ENCODE measurements at regions not wholly inside any gene's neighbourhood (a gene's known extent, or its start where the extent isn't known, plus 50 kb on each side); places are given as distances from the start of the nearest gene placed in this dataset.
A peak's percentile ranks its signal among the peaks of the same experiment; 100 is the strongest.
"Not testable (repeated sequence)": the region's sequence is repeated elsewhere in the genome, so short reads cannot be mapped to it uniquely, and the experiment has no call there.

- Histone ChIP-seq H3K27ac (no peak overlapping the region), H3K27me3 (no peaks in the 10 kb centered on the region), H3K9me3 (no peaks in the 10 kb centered on the region), H3K4me1 (no peaks in the 10 kb centered on the region), H3K4me3 (no peak overlapping the region), H3K36me3 (no peaks in the 10 kb centered on the region)
- ATAC-seq (ENCODE audit: low FRiP score in 2 of 2) (no peak), DNase-seq (no peak)
- 39 to 47% methylated on average over 5 of the region's 5 CpGs for WGBS, 2 donors
- TF ChIP-seq, protein P1, sequence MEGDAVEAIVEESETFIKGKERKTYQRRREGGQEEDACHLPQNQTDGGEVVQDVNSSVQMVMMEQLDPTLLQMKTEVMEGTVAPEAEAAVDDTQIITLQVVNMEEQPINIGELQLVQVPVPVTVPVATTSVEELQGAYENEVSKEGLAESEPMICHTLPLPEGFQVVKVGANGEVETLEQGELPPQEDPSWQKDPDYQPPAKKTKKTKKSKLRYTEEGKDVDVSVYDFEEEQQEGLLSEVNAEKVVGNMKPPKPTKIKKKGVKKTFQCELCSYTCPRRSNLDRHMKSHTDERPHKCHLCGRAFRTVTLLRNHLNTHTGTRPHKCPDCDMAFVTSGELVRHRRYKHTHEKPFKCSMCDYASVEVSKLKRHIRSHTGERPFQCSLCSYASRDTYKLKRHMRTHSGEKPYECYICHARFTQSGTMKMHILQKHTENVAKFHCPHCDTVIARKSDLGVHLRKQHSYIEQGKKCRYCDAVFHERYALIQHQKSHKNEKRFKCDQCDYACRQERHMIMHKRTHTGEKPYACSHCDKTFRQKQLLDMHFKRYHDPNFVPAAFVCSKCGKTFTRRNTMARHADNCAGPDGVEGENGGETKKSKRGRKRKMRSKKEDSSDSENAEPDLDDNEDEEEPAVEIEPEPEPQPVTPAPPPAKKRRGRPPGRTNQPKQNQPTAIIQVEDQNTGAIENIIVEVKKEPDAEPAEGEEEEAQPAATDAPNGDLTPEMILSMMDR (IDR thresholded peaks at IDR 0.05), result no peak
Observed at GRCh38 chr16:58999762-59000161, 265.6 kb upstream of the GOT2 start.

- not testable (repeated sequence) for H3K27me3 ChIP-seq; H3K4me3 ChIP-seq; ATAC-seq (ENCODE audit: low FRiP score in 2 of 2); H3K9me3 ChIP-seq; H3K27ac ChIP-seq; H3K4me1 ChIP-seq; H3K36me3 ChIP-seq
- 47 to 69% methylated on average over 8 of the region's 8 CpGs for WGBS, 2 donors
- peak in 1 of 2 donors; percentile 27 for DNase-seq
Observed at GRCh38 chr16:58992755-58993154, 258.6 kb upstream of the GOT2 start.

DNA sequence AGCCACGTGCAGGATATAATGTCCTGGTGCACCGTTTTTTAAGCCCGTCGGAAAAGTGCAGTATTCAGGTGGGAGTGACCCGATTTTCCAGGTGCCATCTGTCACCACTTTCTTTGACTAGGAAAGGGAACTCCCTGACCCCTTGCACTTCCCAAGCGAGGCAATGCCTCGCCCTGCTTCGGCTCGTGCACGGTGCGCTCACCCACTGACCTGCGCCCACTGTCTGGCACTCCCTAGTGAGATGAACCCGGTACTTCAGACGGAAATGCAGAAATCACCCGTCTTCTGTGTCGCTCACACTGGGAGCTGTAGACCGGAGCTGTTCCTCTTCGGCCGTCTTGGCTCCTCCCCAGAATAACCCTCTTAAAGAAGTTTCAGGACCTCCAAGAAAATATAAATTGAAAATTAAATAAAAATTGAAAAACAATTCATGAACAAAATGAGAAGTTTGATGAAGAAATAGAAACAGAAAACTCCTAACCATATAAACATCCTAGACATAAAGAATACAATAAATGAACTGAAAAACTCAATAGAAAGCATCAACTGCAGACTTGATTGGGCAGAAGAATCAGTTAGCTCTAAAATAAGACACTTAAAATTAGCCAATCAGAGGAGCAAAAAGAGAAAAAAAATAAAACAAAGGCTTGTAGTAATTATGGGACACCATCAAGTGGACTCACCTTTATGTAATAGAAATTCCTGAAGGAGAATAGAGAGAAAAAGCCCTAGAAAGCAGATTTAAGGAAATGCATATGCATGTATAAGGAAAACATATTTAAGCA lies 249.3 kb upstream of the GOT2 start:
- H3K27ac ChIP-seq; H3K36me3 ChIP-seq; H3K27me3 ChIP-seq; ATAC-seq (ENCODE audit: low FRiP score in 2 of 2); H3K4me3 ChIP-seq; H3K4me1 ChIP-seq: not testable (repeated sequence)
- H3K9me3 ChIP-seq, result peaks cover 0 to 23% (median 8%) of the 10 kb centered on the region in 4 donors
- 93 to 96% methylated on average over 19 of the region's 19 CpGs for WGBS, 2 donors
- peak in 1 of 2 donors; percentile 24 for DNase-seq

DNA sequence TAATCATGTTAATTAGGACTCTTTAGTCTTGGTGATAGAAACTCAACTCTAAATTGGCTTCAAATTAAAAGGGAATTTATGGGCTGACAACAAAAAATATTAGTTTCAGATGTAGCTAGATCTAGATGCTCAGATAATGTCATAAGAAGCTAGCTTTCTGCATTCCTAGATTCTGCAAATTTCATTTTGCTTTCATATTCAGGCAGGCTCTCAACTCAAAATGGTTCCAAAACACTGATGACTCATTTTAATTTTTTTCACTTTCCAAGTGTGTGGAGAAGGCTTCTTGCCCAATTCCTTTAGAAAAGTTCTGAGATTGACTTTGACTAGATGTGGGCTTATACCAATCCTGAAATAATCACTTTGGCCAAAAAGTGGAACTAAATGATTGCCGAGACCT lies 236.7 kb upstream of the GOT2 start:
- ATAC-seq (ENCODE audit: low FRiP score in 2 of 2), result peak in 1 of 2 donors; percentile 32
- Histone ChIP-seq H3K36me3 (no peaks in the 10 kb centered on the region), H3K27me3 (no peaks in the 10 kb centered on the region), H3K9me3 (no peaks in the 10 kb centered on the region), H3K27ac (no peak overlapping the region), H3K4me1 (no peaks in the 10 kb centered on the region), H3K4me3 (no peak overlapping the region)
- TF ChIP-seq POLR2AphosphoS5 (IDR thresholded peaks at IDR 0.05) (no peak), POLR2A (IDR thresholded peaks at IDR 0.05) (no peak), EP300 (IDR thresholded peaks at IDR 0.05) (no peak)
- TF ChIP-seq, protein P1 (IDR thresholded peaks at IDR 0.05), result no peak
- DNase-seq, result no peak
- 86 to 93% methylated on average over 1 of the region's 1 CpG for WGBS, 2 donors

- Histone ChIP-seq H3K4me1 (no peaks in the 10 kb centered on the region), H3K27ac (no peak overlapping the region), H3K9me3 (no peaks in the 10 kb centered on the region), H3K36me3 (no peaks in the 10 kb centered on the region), H3K4me3 (no peak overlapping the region), H3K27me3 (no peaks in the 10 kb centered on the region)
- WGBS, 2 donors, result 73 to 83% methylated on average over 3 of the region's 3 CpGs
- DNase-seq, result no peak
- ATAC-seq (ENCODE audit: low FRiP score in 2 of 2), result no peak
- TF ChIP-seq, protein P1 (IDR thresholded peaks at IDR 0.05), result no peak
- TF ChIP-seq EP300 (IDR thresholded peaks at IDR 0.05), result no peak
- no peak for TF ChIP-seq POLR2A (IDR thresholded peaks at IDR 0.05)
- TF ChIP-seq POLR2AphosphoS5 (IDR thresholded peaks at IDR 0.05), result no peak
Observed at GRCh38 chr16:58963479-58963878, 229.4 kb upstream of the GOT2 start.

DNA sequence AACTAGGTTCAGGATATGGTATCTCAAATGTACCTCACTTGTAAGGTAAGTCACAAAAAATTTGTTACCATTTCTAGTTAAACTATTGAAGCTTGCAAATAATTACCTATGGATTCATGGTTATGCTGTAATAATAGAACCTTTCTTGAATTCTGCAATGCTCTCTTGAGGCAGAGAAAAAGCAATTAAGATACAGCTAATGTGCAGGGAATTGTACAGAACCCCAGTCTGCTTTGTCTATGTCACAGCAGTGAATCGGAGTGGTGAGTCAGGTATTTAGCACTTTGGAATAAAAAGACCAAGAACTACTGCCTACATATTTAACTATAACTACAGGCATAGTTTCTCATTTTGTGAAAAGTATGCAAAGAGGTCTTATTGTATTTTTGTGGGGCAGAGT lies 228.7 kb upstream of the GOT2 start:
- DNase-seq (no peak), ATAC-seq (ENCODE audit: low FRiP score in 2 of 2) (no peak)
- WGBS, 2 donors, result 93% methylated on average over 1 of the region's 1 CpG

More for the DNA sequence above, 228.7 kb upstream of the GOT2 start:
- Histone ChIP-seq H3K27me3 (no peaks in the 10 kb centered on the region), H3K27ac (no peak overlapping the region), H3K4me1 (no peaks in the 10 kb centered on the region), H3K9me3 (no peaks in the 10 kb centered on the region), H3K36me3 (no peaks in the 10 kb centered on the region), H3K4me3 (no peak overlapping the region)
- no peak for TF ChIP-seq POLR2AphosphoS5 (IDR thresholded peaks at IDR 0.05)
- TF ChIP-seq, protein P1 (IDR thresholded peaks at IDR 0.05), result no peak
- TF ChIP-seq EP300 (IDR thresholded peaks at IDR 0.05), result no peak
- no peak for TF ChIP-seq POLR2A (IDR thresholded peaks at IDR 0.05)

Data from upper lobe of left lung (tissue), 6 donors.